ENCODE measurements at regions not wholly inside any gene's neighbourhood (a gene's known extent, or its start where the extent isn't known, plus 50 kb on each side); places are given as distances from the start of the nearest gene placed in this dataset.
"Not testable (repeated sequence)": the region's sequence is repeated elsewhere in the genome, so short reads cannot be mapped to it uniquely, and the experiment has no call there.

DNA sequence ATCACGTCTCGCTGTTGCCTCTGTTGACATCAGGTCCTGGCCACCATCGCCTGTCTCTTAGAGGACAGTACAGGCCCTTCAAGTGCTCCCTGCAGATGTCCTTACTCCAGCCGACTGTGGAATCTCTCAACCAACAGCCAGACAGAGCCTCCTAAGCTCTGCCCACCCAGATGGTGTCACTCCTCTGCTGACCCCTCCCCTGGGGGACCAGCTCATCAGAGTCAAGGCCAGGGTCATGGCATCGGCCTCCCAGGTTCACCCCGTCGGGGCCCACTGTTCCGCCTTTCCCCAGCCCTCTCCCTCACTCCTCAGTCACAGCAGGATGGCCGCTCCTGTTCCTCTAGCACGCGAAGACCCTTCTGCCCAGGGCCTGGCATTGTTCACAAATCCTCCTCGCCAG, 157.3 kb upstream of the TMEM132C start:
- DNase-seq = no peak

DNA sequence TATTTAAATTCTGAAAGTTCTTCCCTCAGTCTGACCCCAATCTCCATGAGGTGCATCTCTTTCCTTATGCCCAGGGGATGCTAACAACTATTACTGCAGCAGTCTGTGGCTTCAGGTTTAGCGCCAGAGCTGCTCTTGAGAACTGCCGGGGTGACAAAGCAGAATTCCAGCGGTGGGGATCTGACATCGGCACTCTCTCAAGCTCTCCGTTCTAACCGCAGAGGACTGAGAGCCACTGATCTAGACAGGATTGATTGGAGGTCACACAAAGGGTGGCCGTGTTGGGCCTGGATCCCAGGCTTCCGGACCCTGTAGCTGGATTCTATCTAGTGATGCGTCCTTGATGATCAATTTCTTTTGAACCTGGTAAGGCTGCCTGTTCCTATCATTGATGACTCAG, 155.6 kb upstream of the TMEM132C start:
- DNase-seq = no peak

DNA sequence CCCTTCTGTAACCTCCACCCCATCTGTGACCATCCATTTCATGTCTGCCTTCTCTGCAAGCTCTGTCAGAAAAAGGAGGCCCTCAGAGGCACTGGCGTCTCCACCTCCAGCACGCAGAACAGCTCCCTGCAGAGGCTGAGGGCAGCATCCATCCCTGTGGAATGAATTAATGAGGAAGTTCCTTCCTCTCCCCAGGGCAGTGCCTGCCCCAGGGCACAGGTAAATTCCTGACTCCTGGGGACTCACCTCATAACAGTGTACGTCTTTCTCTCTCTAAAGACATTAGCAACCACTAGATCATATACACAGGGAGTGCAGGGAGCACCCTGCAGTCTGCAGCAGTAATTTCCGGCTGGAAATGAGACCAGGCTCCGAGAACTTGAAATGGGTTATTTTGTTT, 155.0 kb upstream of the TMEM132C start:
- peak; percentile 71 for DNase-seq

DNA sequence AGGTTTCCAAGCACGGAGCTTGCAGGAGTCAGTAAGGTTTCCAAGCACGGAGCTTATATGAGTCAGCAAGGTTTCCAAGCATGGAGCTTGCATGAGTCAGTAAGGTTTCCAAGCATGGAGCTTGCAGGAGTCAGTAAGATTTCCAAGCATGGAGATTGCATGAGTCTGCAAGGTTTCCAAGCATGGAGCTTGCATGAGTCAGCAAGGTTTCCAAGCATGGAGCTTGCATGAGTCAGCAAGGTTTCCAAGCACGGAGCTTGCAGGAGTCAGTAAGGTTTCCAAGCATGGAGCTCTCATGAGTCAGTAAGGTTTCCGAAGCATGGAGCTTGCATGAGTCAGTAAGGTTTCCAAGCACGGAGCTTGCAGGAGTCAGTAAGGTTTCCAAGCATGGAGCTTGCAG, 153.7 kb upstream of the TMEM132C start:
- not testable (repeated sequence) for DNase-seq

DNA sequence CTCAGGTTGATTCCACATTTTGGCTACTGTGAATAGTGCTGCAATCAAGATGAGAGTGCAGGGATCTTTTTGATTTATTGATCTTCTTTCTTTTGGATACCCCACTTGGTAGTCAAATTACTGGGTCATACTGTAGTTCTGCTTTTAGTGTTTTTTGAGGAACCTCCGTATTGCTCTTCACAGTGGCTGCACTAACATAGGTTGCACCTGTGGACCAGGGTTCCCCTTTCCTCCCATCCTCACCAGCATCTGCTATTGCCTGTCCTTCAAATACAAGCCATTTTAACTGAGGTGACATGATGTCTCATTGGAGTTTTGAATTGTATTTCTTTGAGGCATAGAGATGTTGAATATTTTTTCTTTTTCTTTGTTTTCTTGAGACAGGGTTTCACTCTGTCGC, 152.5 kb upstream of the TMEM132C start:
- DNase-seq = no peak

DNA sequence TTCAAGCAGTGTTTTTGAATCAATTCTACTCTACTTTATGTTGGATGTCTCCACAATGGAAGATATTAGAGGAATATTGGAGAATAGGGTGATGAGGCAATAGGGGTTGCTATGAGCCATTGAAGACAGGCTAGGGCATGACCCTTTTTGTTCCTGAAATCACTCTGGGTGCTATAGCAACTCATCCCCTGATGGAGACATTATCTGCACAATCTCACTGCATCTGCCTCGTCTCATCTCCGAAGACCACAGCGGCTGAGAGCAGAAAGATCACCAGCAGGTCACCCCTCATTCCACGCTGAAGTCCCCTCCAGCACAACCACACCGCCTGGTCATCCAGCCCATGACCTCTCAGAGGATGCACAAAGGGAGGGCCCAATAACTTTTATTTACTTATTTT, 150.4 kb upstream of the TMEM132C start:
- no peak for DNase-seq

DNA sequence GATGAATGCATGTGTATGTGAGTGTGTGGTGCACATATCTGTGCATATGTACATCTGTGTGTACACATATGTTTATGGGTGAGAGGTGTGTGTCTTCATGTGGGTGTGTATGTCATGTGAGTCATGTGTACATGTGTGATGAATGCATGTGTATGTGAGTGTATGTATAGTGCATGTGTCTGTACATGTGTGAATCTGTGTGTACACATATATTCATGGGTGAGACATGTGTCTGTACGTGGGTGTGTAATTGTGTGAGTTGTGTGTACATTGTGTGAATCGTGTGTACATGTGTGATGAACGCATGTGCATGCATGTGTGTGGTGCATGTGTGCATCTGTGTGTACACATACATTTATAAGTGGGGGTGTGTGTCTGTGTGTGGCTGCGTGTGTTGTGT, 146.9 kb upstream of the TMEM132C start:
- DNase-seq = no peak

DNA sequence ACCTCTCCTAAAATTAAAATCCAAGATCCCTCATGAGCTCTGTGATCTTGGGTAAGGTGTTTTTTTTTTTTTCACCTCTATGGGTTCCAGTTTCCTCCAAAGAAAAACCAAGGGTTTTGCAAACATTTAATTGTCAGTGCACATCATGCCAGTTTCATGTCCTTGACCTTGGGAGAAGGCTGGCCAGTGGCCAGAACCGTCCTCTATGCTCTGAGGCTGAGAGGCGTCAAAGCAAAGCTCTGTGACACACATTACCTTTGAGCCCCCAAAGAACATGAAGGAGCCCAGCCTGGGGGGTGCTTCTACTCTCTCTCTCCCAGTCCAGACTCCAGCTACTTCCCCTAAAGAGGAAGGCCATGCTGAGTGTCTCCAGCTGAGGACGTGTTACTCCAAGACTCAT, 145.5 kb upstream of the TMEM132C start:
- no peak for DNase-seq

DNA sequence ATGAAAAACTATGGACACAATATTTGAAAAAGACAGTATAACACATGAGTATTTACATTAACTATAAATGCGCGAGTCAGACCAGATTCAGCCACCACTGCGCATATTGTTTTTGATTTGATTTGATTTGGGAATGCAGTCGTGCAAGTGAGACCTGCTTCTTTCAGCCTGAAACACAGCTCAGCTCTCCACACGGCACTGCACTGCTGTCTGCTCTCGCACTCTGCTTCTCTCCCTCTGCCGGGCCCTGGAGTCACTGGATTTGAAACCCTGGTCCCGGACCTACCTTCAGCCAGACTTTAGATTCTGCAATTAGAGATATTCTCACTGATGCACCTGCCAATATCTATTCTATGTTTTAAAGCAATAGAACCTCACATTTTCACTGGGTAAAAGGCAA, 143.9 kb upstream of the TMEM132C start:
- no peak for DNase-seq

DNA sequence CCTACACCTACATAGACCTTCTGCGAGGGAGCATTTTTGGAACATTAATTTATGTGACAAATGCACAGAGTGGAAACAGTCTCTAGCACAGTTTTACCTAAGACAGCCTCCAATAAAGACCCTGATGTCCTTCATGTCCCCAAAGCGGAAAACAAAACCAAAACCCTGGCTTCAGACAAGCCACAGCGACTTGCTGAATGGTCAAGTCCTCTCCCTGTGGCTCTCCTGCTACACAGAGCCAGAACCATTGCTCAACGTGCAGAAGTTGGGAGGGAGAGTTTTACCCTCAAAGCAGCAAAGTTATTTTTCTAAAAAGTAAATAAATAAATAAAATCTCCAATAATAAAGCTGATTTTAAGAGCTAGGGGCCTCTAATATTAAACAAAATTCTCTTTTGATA, 135.0 kb upstream of the TMEM132C start:
- DNase-seq = no peak

DNA sequence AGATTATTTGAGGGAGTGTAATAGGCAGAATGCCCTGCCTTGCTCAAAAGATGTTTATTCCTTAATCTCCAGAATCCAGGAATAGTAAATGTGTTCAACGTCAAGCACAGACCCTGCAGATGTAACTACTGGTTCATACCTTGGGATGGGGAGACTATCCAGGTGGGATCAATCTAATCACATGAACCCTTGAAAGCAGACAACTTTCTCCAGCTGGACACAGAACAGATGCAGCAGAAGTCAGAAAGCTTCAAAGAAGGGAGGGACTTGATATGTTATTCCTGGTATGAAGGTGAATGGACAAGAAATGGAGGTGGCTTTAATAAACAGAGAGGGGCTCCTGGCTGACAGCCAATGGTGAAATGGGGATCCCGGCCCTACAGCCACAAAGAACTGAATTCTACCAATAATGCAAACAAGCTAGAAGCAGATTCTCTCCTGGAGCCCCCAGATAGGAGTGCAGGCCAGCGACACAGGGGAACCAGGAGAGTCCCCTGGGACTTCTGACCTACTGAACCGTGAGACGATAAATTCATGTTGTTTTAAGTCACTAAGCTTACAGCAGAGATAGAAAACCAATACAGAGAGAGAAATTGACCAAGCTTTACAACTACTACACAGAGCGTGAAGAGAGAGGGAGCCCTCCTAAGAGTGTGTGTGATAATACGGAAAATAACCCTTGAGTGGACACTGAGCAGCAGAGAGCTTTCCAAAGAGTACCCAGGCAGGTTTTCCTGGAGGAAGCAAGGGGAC, 133.5 kb upstream of the TMEM132C start:
- DNase-seq = peak; percentile 88

DNA sequence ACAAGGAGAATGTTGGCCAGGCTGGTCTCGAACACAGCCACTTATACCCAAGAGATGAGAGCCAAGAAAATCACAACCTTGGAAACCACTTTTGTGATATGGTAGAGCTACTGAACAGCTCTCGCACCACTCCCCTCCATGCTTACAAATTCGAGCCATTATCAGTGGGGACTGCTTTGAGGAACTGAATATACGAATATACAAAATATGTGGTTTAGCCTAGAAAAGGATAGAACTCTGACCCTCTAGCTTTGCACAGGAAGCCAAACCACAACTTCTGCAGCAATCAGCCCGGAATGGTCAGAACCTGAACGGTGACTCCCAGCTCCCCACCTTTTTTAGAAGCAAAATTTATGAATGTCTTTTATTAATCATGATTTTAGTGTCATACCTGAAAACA, 129.8 kb upstream of the TMEM132C start:
- DNase-seq = no peak

DNA sequence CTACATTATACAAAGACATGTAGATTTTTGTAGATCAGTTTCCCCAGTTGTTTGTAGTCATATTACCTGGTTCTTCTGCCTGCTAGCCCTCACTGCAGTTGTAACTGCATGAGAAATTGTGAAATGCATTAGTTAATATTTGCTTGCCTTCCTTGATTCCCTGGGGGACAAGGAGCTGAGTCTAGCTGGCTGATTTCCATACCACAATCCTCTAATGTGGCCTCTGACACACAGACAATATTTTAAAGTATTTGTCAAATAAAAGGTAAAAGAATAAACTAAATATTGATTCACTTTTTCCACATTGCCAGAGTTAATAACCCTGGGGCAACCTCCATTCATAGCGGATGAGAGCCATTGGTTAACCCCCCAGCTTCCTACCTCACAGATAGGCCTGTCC, 128.8 kb upstream of the TMEM132C start:
- DNase-seq = no peak

DNA sequence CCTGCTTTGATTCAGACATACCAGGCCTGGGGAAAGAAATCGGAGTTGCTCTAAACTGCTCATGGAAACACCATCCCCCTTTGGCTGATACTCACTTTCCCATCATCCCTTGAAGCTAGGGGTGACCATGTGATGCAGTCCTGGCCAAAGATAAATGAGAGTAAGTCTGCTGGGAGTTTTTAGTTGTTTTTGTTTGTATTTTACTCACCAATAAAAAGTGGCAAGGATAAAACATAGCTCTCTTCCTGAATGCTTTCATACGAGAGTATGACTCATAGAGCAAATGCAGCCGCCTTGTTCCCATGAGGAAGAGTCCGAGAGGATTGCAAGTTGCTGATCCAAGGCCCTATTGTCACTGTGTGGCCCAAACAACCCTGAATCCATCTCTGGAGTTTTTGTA, 126.4 kb upstream of the TMEM132C start:
- DNase-seq = no peak

DNA sequence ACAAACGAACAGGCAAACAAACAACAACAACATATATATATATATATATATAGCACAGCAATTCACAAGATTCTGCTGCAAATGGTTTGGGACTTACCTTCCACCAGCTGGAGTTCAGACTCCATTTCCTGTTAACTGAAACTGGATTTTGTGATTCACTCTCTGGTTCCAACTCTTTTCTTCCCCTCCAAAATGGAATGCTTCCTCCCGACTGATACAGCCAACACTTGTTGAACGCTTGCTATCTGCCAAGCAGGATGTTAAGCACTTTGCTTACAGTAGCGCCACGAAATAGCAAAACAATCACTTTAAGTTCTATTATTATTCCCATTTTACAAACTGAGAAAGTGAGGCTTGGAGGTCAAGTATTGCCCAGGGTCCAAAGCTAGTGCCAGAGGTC, 116.0 kb upstream of the TMEM132C start:
- DNase-seq = no peak

DNA sequence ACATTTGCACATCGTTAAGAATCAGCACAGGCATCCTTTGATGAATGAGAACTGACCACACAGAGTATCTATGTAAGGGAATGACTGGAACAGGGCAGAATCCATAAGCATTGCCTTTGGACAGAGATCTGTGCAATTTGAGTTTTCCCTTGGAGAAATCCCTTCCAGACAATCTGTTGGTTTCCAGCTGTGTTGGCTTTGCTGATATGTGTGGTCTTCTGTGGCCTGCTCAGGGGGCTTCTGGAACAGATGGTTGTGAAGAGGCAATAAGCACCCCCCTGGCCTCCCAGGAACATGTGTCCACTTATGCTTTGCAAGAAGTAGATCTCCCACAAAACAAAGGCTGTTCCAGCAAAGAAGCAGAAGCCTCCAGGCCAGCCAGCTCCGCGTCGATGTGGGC, 111.4 kb upstream of the TMEM132C start:
- DNase-seq = no peak

DNA sequence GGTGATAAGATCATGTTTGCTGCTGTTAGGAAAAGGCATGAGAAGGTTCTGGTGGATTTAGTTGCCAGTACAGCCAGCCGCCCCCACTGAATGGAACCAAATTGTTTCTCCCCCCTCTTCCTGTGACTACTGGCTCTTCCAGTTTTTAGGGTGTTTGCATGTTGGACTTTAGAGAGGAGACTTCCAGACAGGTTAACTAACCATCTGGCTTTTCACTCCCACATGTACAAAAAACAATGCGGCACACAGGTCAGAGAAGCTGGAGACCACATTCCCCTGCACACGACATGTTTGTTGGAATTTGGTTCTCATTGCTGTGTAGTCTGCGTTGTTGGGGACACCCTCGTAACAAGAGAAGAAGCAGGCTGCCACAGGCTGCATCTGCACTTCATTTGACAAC, 103.9 kb upstream of the TMEM132C start:
- DNase-seq = no peak

DNA sequence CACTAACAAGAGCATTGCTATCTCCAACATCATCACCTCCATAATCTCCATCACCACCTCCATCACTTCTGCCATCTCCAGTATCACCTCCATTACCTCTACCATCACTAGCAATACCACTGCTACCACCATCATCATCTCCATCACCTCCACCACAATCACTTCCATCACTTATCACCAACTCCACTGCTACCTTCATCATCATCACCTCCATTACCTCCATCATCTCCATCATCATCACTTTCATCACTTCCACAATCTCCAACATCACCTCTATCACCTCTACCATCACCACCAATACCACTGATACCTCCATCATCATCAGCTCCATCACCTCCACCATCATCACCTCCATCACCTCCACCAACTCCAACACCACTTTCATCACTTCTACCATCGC, 102.4 kb upstream of the TMEM132C start:
- no peak for DNase-seq

DNA sequence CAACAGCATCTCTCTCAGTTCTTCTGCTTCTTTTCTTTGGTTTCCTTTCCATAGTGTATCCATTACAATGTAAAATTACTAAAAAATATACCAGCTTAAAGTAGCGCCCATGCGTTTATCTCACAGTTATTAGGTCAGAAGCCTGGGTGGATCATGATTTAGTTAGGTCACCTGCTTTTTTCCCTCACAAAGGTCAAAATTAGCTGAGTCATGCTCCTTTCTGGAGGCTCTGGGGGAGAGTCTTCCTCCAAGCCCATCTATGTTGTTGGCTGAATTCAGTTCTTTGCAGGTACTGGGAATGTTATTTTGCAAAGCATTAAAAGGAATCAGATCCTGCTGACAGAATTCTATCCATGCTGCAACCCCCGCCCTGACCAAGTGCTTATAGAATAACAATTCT, 101.6 kb upstream of the TMEM132C start:
- DNase-seq = no peak

DNA sequence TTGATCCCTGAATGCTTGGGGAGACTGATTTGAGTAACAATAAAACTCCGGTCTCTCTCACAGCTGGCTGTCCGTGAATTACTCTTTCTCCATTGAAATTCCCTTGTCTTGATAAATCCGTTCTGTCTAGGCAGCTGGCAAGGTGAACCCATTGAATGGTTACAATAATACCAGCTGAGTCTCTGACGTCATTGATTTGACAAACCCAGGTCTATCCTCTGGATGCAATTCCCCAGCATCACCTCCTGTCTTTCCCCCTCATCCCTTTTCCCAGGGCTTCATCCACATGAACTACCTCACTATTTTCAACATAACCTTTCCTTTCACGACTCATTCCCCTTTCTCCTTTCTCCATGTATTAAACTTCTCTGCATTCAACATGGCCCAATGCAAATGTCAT, 98.7 kb upstream of the TMEM132C start:
- no peak for DNase-seq

DNA sequence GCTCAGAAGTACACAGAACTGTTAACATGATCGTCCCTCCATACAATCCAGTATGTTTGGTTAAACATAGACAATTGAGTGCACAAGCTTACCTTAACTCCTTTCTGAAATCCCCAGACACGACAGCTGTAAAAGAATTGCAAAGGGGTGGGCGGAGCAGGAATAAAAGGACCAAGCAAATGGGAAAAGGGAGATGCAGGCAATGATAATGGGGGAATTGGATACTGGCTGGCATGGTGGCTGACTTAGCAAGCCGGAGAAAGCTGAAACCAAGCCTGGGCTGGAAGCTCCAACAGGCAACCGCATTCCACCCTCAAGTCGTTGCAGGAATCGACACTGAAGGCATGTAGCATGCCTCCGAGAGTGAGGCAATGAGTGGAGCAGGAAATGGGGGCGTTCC, 96.8 kb upstream of the TMEM132C start:
- DNase-seq = no peak

DNA sequence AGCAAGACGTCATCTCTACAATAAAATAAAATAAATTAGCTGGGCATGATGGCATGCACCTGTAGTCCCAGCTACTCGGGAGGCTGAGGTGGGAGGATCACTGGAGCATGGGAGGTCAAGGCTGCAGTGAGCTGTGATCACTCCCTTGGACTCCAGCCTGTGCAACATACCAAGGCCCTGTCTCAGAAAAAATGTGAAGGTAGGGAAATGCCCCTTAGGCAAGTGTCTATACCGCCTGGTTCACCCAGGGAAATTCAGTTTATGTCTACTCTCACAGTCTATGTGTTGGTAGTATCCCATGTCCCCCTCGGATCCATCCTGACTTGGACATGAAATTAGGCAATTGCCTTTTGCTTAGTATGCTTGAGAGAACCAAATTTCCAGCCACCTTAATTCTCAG, 88.4 kb upstream of the TMEM132C start:
- DNase-seq = no peak

DNA sequence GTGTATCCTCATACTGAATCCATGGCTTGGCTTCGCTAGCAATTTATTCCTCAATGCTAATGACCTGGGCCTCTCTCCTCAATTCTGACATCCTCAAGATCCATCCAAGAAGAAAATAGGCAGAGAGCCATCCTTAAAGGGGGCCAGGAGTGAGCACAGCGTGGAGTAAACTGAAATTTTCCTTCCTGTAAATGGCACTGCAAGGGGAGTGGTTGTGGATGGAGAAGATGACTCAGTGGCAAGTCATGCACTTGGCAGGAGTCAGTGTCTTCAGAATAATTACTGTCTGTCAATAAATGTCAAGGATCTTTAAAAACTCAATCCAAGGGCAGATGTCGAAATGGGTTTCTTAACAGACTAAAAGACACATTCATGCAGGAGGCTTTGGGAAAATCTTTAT, 88.0 kb upstream of the TMEM132C start:
- no peak for DNase-seq

DNA sequence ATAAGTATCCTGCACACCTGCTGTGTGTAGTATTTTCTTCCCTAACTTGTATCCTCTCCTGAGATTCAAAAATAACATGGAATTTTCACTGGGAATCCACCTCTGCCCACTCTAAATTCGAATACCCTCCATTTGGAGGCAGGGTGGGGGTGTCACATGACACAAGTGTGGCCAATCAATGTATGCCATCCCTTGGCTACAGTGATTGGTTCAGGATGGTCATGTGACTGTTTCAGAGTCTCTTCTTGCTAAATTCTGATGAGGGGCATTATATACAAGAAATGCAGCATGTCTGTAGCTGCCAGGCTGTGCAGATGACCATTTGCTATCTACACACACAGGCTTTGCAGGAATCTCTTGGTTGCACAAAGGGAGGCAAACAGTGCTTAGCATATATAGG, 86.8 kb upstream of the TMEM132C start:
- no peak for DNase-seq

DNA sequence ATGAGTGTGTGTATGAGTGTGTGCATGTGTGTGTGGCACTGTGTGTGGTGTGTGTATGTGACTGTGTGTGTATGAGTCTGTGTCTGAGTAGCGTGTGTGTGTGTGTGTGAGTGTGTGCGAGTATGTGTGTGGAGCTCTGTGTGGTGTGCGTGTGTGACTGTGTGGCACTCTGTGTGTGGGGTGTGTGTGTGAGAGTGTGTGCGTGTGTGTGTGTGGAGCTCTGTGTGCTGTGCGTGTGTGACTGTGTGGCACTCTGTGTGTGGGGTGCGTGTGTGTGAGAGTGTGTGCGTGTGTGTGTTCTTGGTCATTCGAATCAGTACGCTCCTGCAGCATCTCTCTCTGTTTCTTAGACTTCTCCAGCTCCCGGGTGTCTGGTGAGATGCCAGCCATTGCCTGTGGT, 76.9 kb upstream of the TMEM132C start:
- no peak for DNase-seq

DNA sequence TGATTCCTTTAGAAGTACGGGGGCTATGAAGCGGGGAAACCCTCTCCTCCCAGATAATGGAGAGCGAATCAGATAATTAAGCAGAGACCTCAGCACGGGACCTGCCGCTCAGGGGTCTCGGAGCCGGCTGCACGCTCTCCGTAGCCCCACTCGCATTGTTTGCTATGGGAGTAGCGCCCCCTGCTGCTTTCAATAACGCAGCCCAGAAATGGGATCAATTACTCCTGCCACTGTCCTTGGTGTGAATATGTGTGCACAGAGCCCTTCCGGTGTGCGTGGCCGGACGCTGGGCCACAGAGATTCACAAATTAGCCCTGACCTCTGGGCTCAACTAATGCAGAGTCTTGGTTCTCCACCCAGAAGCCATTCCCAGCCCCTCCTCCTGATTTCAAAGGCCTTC, 76.4 kb upstream of the TMEM132C start:
- DNase-seq = peak; percentile 72

Measured in NCI-H510A treated with DMSO at 0.1 percent for 48 hours (cell line).